ENCODE measurements at regions not wholly inside any gene's neighbourhood (a gene's known extent, or its start where the extent isn't known, plus 50 kb on each side); places are given as distances from the start of the nearest gene placed in this dataset.

DNA sequence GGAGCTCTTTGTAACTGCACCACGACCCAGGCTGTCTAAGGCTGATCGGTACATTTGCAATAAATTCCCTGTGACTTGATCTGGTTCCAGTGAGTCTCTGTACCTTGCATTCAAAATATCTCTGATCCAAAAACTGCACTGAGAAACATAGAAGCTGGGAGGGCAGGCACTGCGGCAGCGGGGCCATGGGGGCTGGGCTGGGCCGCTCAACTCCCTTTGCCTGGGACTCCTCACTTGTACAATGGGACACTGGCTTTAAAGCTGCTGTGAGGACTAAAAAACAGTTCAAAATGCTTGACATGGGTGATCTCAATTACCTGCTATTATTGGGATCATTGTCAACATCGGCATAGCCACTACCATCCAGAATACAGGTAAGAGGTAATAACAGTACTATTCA, 644.0 kb downstream of the AJAP1 start:
- no peaks in the 10 kb centered on the region for H3K36me3 ChIP-seq (ENCODE audit: low read depth, missing control alignments)
- H3K27me3 ChIP-seq = no peaks in the 10 kb centered on the region
- WGBS, 2 donors = 93 to 95% methylated on average over 6 of the region's 6 CpGs
- DNase-seq = no peak
- no peaks in the 10 kb centered on the region for H3K4me1 ChIP-seq
- no peak for TF ChIP-seq POLR2A (IDR thresholded peaks at IDR 0.05)
- TF ChIP-seq, protein P1, sequence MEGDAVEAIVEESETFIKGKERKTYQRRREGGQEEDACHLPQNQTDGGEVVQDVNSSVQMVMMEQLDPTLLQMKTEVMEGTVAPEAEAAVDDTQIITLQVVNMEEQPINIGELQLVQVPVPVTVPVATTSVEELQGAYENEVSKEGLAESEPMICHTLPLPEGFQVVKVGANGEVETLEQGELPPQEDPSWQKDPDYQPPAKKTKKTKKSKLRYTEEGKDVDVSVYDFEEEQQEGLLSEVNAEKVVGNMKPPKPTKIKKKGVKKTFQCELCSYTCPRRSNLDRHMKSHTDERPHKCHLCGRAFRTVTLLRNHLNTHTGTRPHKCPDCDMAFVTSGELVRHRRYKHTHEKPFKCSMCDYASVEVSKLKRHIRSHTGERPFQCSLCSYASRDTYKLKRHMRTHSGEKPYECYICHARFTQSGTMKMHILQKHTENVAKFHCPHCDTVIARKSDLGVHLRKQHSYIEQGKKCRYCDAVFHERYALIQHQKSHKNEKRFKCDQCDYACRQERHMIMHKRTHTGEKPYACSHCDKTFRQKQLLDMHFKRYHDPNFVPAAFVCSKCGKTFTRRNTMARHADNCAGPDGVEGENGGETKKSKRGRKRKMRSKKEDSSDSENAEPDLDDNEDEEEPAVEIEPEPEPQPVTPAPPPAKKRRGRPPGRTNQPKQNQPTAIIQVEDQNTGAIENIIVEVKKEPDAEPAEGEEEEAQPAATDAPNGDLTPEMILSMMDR (IDR thresholded peaks at IDR 0.05) = no peak
- no peaks in the 10 kb centered on the region for H3K9me3 ChIP-seq
- intact Hi-C loops (cut with DNase I; ENCODE audit: low total_unique reads) = no loop called here
- no peak overlapping the region for H3K27ac ChIP-seq
- no peak overlapping the region for H3K4me3 ChIP-seq

DNA sequence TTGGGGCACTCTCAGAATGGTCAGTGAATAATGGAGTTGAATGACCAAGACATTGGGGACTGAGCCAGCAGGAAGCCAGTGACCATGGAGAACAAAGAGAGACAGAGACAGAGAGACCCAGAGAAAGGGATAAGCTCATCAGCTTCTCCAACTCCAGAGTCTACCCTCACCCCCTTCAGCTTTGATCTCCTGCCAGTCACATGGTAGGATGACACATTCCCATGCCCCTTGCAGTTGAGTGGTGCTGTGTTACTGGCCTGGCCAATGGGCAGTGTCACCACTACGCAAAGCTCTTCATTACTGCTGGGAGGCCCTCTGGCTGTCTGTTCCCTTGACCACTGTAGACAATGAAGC, 643.5 kb downstream of the AJAP1 start:
- intact Hi-C loops (cut with DNase I; ENCODE audit: low total_unique reads) = no loop called here
- 91 to 100% methylated on average over 1 of the region's 1 CpG for WGBS, 2 donors
- H3K27me3 ChIP-seq = no peaks in the 10 kb centered on the region

DNA sequence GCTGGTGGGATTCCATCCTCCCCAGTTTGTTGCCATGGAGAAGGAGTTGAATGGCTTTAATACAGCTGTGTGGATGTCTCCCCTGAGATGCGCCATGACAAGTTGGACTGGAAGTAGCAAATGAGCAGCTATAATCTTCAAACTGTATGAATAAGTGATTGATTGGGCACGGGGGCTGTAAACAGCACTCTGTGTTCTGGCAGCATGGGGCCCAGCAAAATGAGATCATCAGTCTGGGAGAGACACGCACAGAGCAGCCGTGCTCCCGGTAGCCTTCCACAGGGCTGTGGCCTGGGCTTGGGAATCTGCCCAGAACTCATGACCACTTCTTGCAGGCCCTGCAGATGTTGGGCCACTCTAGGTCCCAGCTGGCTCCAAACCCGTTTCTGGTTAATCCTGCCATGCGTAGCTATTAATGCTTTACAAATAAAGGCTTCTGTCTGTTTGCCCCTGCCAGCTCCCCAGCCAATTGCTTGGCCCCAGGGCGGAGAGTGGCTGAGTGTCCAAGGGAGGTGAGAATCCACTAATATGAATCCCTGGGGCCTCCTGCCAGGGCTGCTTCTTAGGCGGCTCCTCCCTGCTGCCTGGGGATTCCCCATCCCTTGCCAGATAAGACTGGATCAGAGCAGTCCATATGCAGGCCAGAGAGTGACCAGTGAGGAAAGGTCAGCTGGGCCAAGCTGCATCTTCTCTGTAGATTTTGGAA, 642.9 kb downstream of the AJAP1 start:
- no peaks in the 10 kb centered on the region for H3K36me3 ChIP-seq (ENCODE audit: low read depth, missing control alignments)
- no peaks in the 10 kb centered on the region for H3K27me3 ChIP-seq
- intact Hi-C loops (cut with DNase I; ENCODE audit: low total_unique reads) = no loop called here
- H3K27ac ChIP-seq = no peak overlapping the region
- WGBS, 2 donors = 48 to 61% methylated on average over 9 of the region's 9 CpGs
- H3K4me1 ChIP-seq = no peaks in the 10 kb centered on the region
- H3K9me3 ChIP-seq = no peaks in the 10 kb centered on the region
- TF ChIP-seq, protein P1 (IDR thresholded peaks at IDR 0.05) = no peak
- no peak for TF ChIP-seq POLR2A (IDR thresholded peaks at IDR 0.05)
- DNase-seq = peak; percentile 41
- H3K4me3 ChIP-seq = no peak overlapping the region

More for the DNA sequence above, 643.5 kb downstream of the AJAP1 start:
- Histone ChIP-seq H3K27ac (no peak overlapping the region), H3K4me3 (no peak overlapping the region), H3K9me3 (no peaks in the 10 kb centered on the region), H3K4me1 (no peaks in the 10 kb centered on the region), H3K36me3 (ENCODE audit: low read depth, missing control alignments) (no peaks in the 10 kb centered on the region)
- DNase-seq = no peak
- TF ChIP-seq POLR2A (IDR thresholded peaks at IDR 0.05) = no peak
- TF ChIP-seq, protein P1 (IDR thresholded peaks at IDR 0.05) = no peak

DNA sequence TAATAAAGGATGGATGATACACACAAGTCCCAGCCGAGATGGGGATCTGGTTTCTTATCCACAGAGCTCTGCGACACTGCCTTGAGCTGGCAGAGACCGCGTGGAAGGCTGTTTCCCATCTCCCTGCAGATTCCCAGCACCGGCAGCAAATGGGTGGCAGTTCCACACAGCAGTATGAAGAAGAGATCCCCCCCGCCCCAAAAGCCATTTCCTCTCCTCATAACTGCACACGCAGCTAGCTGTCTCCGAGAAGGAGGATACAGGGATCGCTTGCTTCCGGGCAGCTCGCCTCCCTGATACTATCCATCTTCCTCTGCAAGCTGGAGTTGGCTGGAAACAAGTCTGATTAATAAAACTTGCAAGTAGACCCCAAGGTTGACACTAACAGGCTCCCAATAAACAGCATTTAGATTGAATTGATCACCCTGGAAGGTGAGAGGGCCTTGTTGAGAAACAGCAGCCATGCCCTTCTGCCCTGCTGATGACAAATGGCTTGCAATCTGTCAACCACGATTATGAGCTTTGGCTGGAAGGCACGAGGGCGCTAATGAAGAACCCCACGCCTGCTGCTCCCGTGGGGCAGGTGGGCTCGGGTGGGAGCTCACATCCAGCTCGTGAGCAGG, 642.3 kb downstream of the AJAP1 start:
- H3K9me3 ChIP-seq = no peaks in the 10 kb centered on the region

More for the DNA sequence above, 642.3 kb downstream of the AJAP1 start:
- Histone ChIP-seq H3K4me1 (no peaks in the 10 kb centered on the region), H3K36me3 (ENCODE audit: low read depth, missing control alignments) (no peaks in the 10 kb centered on the region), H3K27me3 (no peaks in the 10 kb centered on the region), H3K4me3 (no peak overlapping the region), H3K27ac (no peak overlapping the region)
- intact Hi-C loops (cut with DNase I; ENCODE audit: low total_unique reads) = no loop called here
- WGBS, 2 donors = 48 to 65% methylated on average over 18 of the region's 18 CpGs
- no peak for DNase-seq
- TF ChIP-seq POLR2A (IDR thresholded peaks at IDR 0.05) = no peak
- TF ChIP-seq, protein P1 (IDR thresholded peaks at IDR 0.05) = no peak
